GM19372 (cell line): ENCODE measurements at regions not wholly inside any gene's neighbourhood (a gene's known extent, or its start where the extent isn't known, plus 50 kb on each side); places are given as distances from the start of the nearest gene placed in this dataset.
A peak's percentile ranks its signal among the peaks of the same experiment; 100 is the strongest.

Experiments used
- ATAC-seq: cut with Tn5 transposase; IDR thresholded peaks from one replicate; pipeline ENCODE4 v1.9.1; 2021; ENCODE audit warnings: mild to moderate bottlenecking, low read depth, moderate library complexity; ENCODE audit not compliant: unreplicated experiment

DNA sequence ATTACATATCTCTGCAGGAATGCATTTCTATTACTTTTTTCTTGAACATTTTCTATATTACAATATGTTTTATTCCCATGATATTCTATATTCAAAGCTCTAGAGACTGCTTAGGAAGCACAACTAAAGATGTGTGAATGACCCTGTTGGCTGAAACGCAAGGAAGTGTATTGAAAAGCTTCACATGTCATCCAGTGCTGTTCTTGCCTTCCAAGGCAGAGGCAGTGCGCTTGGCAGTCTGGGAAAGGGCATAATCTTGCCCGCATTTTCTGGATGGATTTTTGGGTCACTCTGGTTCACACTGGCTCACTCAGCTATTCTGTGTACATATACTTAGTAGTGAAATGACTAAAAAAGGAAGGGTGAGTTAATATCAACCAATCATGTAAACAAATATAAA lies 262.4 kb downstream of the PTPRC start:
- ATAC-seq = no peak

DNA sequence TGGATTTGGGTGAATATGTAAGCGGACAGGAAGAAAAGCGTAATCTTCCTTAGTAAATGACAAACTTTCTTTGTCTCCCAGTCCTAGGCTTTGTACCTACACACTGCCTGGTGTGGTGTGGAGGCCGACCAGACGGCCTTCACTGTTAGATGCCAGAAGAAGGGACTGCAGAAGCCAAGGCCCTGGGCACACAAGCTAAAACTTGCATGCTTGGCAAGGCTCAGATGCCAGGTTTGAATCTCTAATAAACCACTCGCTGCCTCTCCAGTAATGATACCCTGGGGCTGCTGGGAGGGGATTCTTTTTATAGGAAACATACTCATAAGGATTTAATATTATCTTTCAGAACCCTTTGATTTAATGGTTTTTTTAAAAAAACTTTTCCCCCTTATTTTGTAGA lies 263.8 kb downstream of the PTPRC start:
- no peak for ATAC-seq

DNA sequence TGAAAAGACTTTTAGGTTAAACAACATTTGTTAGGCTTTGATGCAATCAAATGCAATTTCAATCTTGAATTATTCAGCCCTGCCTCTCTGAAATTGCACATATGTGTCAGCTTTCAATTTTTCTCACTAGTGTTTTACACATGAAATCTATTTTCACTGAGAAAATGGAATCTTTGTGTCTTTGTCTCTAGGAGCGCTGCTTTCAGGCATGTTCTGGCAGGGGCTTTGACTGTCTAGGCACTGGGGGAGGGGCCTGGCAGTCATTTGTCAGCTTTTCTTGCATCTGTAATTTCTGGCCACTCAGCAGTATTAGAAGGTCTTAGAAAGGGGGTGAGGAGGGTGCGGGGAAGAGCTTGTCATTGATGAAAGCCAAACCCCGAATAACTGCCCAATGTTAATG lies 264.4 kb downstream of the PTPRC start:
- no peak for ATAC-seq

DNA sequence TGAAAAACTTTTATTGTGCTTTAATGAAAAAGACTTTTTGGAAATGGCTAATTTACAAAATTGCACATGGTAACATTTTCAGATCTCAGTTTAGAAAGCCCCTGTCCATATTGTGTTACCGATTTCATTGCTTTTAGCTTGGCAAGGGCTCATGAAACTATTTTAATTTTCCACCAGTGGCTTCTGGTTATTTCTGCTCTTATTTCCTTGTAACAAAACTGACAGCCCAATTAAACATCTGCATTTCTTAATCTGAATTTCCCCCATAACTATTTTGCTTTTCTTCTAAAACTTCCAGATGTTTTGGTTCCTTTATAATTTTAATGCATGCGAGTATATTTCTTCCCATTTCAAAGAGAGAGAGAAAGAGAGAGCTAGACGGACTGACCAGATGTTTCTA lies 264.8 kb downstream of the PTPRC start:
- ATAC-seq = no peak

DNA sequence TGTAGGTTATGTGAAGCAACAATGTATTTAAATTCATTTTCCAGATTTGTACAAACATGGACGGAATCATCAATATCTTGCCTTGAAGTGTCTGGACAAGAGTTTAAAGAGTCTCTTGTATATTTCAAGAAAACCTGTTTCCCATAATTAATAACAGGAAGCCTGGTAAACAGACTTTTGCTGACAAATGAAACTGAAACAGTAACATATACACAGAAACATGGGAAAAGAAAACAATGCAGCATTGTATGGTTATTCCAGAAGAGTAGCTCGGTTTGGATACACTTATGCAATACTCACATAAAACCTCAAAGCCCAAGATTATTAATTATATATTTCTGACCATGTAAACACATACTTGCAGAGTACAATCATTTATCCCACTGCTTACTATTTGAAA lies 265.5 kb downstream of the PTPRC start:
- ATAC-seq = no peak

DNA sequence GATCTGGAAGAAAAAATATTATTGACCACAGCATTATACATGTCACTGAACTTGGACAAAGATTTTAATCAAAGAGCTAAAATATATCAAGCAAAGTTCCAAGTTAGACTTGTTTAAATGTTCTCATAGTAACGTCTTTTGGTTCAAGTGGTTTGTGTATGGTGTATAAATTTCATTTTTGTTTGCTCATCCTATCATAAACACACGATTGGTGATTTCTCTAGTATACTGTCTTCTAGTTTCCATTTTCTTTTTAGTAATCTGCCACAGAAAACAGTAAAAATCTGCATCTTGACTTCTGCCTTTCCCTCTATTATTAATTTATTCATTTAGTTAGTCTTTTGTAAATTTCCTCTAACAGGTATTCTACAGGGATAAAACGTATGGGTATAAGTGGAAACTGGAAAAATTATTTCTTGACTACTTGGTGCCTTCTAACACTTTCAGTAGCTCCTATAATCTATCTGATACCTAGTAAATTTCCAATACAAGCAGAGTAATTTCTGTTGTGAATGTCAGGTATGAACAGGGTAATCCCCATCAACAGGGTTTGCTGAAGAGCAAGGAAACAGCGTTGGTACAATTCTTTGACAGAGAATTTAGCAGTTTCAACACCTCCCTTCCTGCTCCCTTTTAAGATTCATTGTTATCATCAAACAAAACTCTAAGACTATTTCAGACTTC lies 268.0 kb downstream of the PTPRC start:
- ATAC-seq = peak; percentile 57

DNA sequence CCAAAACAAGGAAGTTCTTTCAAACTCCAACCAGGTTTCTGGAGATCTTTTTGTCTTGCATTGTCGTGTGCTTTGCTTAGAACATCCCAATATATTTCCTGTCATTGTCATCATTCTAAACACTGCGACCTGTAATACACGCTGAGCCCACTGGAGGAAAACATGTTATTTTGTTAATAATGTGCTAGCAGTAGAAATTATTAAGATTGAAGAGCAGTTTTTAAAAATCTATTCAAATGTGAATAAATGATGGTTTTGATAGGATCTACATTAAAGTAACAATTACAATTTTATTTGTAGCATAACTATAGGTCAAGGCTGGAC lies 268.5 kb downstream of the PTPRC start:
- peak; percentile 29 for ATAC-seq

DNA sequence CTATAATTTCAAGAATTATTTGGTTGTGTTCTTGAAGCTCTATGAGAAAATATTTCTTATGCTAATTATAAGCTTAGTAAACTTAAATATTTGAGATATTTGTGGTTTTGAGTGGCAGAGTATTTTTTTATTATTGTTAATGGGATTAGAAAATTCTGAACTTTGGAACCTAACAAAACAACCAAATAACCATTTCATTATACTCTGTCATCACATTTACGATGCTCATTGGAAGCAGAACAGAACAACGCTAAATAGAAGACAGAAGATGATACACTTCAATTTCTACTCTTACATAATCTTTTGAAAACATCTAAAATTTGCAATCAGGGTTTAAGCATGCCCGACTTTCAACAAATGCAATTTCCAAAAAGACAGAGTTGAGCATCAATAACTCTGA lies 270.2 kb downstream of the PTPRC start:
- no peak for ATAC-seq

DNA sequence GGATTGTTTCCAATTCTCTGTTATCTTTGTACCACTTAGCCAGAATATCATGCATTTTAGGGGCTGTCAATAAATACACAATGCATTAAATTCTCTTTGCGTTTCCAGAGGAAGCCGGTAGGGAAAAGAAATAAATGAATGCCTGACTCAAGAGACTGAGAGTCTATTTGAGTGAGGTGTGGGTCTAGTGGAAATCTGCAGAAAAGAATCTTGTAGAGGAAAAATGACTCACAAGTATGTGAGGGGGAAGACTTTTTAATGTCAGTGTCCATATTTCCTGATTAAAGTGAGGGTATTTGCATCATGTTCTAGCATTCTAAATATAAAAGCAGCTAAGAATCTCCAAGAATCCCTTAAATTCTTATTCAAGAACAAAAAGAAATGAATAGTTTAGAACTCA lies 271.1 kb downstream of the PTPRC start:
- ATAC-seq = no peak

DNA sequence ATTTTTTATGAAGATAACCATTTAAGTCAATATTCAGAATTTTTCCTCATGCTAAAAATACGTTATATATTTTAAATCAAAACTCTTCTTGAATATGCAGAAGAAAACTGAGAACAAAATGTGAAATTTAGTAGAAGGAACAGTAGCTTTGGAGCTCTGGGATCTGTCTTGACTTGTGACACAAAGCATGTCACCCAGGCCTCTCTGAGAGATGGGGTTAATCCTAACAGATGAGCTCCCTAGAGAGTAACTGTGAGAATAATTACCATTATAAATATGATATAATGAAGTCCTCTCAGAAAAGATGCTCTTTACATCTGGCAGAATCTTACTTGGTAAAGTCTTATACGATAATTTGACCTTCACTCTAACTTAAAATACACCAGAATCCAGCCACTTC lies 272.0 kb downstream of the PTPRC start:
- no peak for ATAC-seq

DNA sequence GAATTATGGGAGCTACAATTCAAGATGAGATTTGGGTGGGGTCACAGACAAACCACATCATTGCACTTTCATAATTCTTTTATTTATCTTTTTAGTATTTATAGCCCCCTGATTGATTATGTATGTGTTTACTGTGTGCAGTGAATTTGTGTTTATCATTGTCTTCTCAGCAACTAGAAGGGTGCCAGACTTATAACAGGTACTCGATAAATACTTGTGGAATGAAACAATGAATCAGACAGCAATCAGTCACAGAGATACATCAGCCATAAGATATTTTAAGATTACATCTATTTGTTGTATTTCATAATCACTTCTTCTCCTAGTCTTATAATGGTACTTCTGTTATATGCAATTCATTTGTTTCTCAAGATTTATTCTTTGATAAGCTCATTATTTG lies 273.2 kb downstream of the PTPRC start:
- no peak for ATAC-seq

DNA sequence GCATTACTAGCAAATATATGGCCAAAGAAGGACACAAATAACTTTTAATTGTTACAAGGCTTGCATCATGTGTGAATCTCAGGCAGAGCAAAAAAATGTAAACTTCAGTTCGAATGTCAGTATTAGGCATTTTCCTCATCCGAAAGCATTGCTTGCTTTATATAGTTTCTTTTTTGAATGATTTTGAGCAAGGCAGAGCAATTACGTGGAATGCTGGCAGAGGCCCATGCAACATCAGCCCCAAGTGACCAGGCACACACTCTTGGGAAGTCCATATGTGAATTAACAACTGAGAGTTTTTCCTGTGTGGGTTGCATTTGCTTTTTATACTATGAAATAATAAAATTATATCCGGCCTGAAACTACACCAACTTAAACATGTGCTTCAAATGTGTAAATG lies 274.8 kb downstream of the PTPRC start:
- ATAC-seq = no peak

DNA sequence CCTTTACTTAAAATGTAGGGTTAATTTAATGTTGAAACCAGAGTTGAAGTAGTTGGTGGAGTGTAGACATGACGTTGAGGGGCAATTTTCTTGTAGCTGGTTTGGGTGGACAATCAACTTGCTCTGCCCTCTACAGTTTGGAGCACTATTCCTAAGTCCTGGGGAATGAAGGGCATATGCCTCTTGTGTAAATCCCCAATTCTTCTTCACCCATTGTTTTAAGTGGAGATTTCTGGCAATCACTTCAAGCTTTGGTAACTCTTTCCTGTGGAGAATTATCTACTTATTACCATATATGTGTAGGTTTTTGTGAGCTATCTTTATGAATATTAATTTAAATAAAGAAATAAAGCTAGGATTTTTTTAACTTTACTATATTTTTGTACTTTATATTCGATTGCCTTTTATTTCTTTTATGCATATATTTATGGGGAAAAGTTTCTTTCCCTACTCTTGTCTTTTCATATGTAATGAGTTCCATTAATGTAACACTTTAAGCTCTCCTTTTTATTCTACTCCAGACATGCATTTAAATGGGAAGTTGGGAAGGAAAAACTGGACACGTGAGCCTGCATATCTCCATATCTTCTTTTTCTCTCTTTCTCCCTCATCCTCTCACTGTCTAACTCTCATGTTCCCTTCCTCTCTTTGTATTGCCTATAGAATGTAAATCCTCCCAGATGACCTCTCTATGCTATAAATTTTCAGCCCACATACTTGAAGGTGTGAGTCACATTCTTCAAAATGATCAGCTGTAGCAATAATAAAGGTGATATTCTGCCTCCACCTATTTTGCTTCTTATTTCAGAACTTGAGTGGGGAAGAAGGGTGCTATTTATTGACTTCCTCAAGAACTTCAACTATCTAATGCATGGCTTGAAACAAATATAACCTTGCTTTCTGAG lies 276.7 kb downstream of the PTPRC start:
- ATAC-seq = no peak

DNA sequence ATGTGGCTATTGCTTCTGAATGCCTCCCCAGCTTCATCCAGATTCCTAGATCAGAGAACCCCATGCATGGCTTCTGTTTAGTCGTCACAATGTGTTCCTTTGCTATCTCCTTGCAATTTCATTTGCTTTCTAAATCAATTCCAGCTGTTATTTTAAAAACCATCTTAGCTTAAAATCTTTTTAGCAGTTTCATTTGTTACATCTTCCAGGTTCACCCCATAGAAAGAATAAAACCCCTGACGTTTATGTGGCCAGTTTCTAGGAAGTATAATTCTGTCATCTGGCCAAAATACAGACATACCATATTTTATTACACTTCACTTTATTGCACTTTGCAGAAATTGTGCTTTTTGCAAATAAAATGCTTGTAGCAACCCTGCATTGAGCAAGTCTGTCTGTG lies 278.4 kb downstream of the PTPRC start:
- ATAC-seq = no peak

DNA sequence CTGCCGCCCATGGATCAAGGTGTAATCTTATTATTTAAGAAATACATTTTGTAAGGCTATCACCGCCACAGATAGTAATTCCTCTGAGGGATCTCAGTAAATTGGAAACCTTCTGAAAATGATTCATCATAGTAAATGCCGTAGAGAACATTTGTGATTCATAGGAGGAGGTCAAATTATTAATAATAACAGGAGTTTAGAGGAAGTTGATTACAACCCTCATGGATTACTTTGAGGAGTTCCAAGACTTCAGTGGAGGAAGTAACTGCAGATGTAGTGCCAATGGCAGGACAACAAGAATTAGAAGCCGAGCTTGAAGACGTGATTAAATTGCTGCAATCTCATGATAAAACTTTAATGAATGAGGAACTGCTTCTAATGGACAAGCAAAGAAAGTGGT lies 280.1 kb downstream of the PTPRC start:
- no peak for ATAC-seq

DNA sequence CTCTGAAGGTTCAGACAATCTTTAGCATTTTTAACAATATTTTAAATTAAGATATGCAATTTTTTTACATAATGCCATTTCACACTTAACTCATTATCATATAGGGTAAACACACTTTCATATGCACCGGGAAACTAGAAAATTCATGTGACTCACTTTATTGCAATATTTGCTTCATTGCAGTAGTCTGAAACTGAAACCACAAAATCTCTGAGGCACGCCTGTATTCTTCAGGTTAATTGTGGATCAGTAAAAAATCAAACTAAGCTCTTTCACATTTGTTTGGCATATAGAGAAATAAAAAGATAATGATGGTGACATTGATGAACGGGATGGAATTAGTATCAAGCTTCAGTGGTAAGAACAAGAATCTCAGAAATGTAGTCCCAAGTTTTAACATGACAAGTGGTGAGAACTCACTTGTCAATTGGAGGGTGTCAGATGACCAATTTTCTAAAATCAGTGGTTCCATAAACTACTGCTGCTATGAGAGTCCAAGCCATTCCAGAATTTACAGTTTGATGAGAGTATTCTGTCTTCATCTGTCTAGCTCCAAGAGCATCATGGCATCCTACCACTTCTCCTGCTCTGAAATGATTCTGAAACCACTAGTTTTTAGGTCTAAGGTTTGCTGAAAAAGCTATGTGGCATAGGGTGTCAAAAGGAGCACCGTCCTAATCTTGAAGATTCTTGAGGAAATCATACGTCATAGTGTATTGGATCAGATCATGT lies 281.0 kb downstream of the PTPRC start:
- ATAC-seq = peak; percentile 46

DNA sequence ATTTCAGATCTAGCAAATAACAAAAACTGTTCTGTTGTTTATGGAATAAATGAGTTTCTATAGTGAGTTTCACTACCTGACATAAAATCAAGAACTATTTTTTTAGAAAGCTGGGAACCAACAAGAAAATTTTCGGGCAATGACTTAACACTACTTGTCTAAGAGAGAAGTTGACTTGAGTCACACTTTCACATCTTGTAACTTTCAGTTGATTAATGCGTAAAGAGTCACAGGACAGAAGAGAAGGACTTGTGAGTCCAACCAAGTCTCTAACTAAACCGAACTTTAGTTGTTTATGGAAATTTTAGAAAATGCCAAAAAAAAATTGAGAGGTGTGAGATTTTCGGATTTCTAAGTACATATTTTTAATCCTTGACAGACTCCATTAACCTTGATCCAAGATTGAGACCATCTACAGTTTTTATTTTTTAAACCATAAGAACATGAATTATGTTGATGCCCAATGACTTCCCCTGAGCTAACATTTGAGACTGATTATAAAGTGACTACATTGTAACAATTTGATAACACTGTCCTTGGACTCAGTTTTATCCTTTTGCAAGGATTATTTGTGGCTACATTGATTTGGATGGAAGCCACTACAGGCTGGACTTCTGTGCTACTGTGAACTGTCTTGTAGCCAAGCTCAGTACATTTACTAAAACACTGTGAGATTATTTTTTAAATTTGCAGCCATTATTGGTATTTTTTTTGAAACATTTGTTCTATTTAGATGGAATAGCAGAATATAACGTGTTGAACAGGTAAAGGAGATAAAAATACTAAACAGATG lies 284.0 kb downstream of the PTPRC start:
- ATAC-seq = peak; percentile 63

DNA sequence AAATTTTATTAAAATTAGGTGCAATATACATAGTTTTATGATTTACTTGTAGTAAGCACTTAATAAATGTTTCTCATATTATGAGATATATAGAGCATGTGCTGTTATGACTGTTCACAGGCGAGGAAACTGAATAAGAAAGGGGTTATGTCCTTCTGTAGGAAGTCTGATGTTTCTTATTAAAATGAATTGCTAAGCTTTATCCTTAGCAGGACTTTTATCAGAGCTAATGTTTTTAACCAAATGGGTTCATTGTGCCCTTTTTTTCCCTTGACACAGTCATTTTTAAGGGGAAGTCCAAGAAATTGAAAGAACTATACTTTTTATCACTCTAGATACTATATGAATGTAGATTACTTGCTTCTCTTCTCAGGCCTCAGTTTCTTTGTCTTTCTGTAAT lies 285.2 kb downstream of the PTPRC start:
- no peak for ATAC-seq

DNA sequence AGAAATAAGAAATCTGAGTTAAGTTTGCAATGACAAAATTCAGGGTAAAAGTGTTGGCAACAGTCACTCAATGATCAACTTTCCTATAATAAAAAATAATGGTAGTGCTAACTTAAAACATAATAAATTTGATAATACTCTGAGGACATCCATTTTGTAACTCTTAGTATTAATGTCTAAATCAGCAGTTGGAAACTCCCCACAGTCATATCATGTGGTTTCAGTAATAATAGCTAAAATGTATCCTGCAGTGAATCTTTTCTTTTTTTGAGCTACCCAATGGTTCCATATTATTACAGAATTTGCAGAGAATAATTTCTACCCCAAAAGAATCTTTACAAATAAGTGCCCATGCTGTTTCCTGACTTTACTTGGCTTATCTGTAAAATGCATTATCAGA lies 286.7 kb downstream of the PTPRC start:
- no peak for ATAC-seq

DNA sequence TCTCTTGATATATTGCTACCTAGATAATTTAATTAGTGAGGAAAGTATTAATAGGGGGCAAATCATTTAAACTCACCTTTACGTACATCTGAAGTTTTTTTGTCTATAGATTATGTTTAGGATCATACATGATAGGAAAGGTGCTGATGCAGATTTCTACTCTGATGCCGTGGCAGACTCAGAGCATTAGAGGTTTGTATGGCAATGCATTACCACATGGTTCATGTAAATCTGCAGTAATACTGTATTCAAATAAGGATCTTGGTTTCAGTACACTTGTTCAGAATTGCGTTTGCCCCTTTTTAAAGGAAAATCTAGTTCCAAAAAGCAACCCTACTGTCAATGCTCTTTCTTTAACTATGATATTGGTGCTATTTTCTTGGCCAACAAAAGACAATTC lies 288.3 kb downstream of the PTPRC start:
- no peak for ATAC-seq

DNA sequence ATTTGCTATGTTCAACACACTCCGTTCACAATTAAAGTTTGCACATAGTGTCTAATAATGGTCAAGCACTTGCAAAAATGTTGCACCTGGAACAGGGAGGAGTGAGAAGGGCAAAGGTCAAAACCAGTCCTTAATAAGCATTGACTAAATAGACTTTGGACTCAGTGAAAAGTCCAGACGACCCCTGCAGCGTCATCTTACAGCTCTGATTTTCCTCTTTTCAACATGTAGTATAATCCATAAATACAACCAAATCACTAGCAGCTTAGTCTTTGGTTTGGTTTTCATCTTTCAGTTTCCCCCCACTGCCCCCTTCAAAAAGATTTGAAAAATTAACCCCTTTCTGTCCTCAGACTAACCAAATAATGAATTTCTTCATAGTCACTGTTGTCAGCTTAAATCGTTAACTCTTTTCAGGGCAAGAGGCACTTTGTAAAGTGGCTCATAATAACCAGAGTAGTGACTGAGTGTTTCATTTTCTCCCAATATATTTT lies 290.3 kb downstream of the PTPRC start:
- no peak for ATAC-seq
